ENCODE measurements at regions not wholly inside any gene's neighbourhood (a gene's known extent, or its start where the extent isn't known, plus 50 kb on each side); places are given as distances from the start of the nearest gene placed in this dataset.
"Not testable (repeated sequence)": the region's sequence is repeated elsewhere in the genome, so short reads cannot be mapped to it uniquely, and the experiment has no call there.

GRCh38 chr2:186927867-186928191 lies 78.9 kb upstream of the ZSWIM2 start:
- no peak overlapping the region for H3K9ac ChIP-seq (ENCODE audit: insufficient read length, low read depth)
- no peaks in the 10 kb centered on the region for H3K4me1 ChIP-seq (ENCODE audit: insufficient read depth, insufficient read length)
- H3K36me3 ChIP-seq (ENCODE audit: insufficient read depth, insufficient read length, low read length) = no peaks in the 10 kb centered on the region
- no peaks in the 10 kb centered on the region for H3K27me3 ChIP-seq (ENCODE audit: insufficient read depth, insufficient read length)
- H3K4me3 ChIP-seq (ENCODE audit: insufficient read length, low read depth) = no peak overlapping the region
- DNase-seq (ENCODE audit: low read depth, low spot score) = no peak
- TF ChIP-seq YY1 (IDR thresholded peaks at IDR 0.05; ENCODE audit: insufficient read depth, insufficient read length) (no peak), SUZ12 (IDR thresholded peaks at IDR 0.05; ENCODE audit: extremely low read depth, insufficient read depth, insufficient read length) (no peak), ZNF274 (IDR thresholded peaks at IDR 0.05; ENCODE audit: low read depth, low read length) (no peak)
- no peaks in the 10 kb centered on the region for H3K9me3 ChIP-seq (ENCODE audit: insufficient read depth, low read length)

- Histone ChIP-seq H3K4me3 (ENCODE audit: insufficient read length, low read depth) (no peak overlapping the region), H3K9ac (ENCODE audit: insufficient read length, low read depth) (no peak overlapping the region), H3K9me3 (ENCODE audit: insufficient read depth, low read length) (no peaks in the 10 kb centered on the region), H3K27me3 (ENCODE audit: insufficient read depth, insufficient read length) (no peaks in the 10 kb centered on the region), H3K36me3 (ENCODE audit: insufficient read depth, insufficient read length, low read length) (no peaks in the 10 kb centered on the region), H3K4me1 (ENCODE audit: insufficient read depth, insufficient read length) (no peaks in the 10 kb centered on the region)
- no peak for DNase-seq (ENCODE audit: low read depth, low spot score)
- TF ChIP-seq SUZ12 (IDR thresholded peaks at IDR 0.05; ENCODE audit: extremely low read depth, insufficient read depth, insufficient read length) = no peak
- TF ChIP-seq ZNF274 (IDR thresholded peaks at IDR 0.05; ENCODE audit: low read depth, low read length) = no peak
- TF ChIP-seq YY1 (IDR thresholded peaks at IDR 0.05; ENCODE audit: insufficient read depth, insufficient read length) = no peak
Measured at GRCh38 chr2:186927185-186927866, 78.4 kb upstream of the ZSWIM2 start.

GRCh38 chr2:186925514-186925913 lies 76.5 kb upstream of the ZSWIM2 start:
- Histone ChIP-seq H3K4me3 (ENCODE audit: insufficient read length, low read depth) (no peak overlapping the region), H3K9me3 (ENCODE audit: insufficient read depth, low read length) (no peaks in the 10 kb centered on the region), H3K4me1 (ENCODE audit: insufficient read depth, insufficient read length) (no peaks in the 10 kb centered on the region), H3K9ac (ENCODE audit: insufficient read length, low read depth) (no peak overlapping the region), H3K27me3 (ENCODE audit: insufficient read depth, insufficient read length) (no peaks in the 10 kb centered on the region), H3K36me3 (ENCODE audit: insufficient read depth, insufficient read length, low read length) (no peaks in the 10 kb centered on the region)
- no peak for DNase-seq (ENCODE audit: low read depth, low spot score)
- TF ChIP-seq YY1 (IDR thresholded peaks at IDR 0.05; ENCODE audit: insufficient read depth, insufficient read length) (no peak), ZNF274 (IDR thresholded peaks at IDR 0.05; ENCODE audit: low read depth, low read length) (no peak), SUZ12 (IDR thresholded peaks at IDR 0.05; ENCODE audit: extremely low read depth, insufficient read depth, insufficient read length) (no peak)

GRCh38 chr2:186922316-186922715 lies 73.3 kb upstream of the ZSWIM2 start:
- not testable (repeated sequence) for H3K36me3 ChIP-seq (ENCODE audit: insufficient read depth, insufficient read length, low read length); H3K9ac ChIP-seq (ENCODE audit: insufficient read length, low read depth); H3K9me3 ChIP-seq (ENCODE audit: insufficient read depth, low read length); DNase-seq (ENCODE audit: low read depth, low spot score); H3K4me3 ChIP-seq (ENCODE audit: insufficient read length, low read depth); H3K27me3 ChIP-seq (ENCODE audit: insufficient read depth, insufficient read length); H3K4me1 ChIP-seq (ENCODE audit: insufficient read depth, insufficient read length)

GRCh38 chr2:186919296-186919695 lies 70.3 kb upstream of the ZSWIM2 start:
- Histone ChIP-seq H3K4me1 (ENCODE audit: insufficient read depth, insufficient read length) (no peaks in the 10 kb centered on the region), H3K4me3 (ENCODE audit: insufficient read length, low read depth) (no peak overlapping the region), H3K9me3 (ENCODE audit: insufficient read depth, low read length) (no peaks in the 10 kb centered on the region), H3K9ac (ENCODE audit: insufficient read length, low read depth) (no peak overlapping the region), H3K36me3 (ENCODE audit: insufficient read depth, insufficient read length, low read length) (no peaks in the 10 kb centered on the region), H3K27me3 (ENCODE audit: insufficient read depth, insufficient read length) (no peaks in the 10 kb centered on the region)
- DNase-seq (ENCODE audit: low read depth, low spot score) = no peak
- TF ChIP-seq YY1 (IDR thresholded peaks at IDR 0.05; ENCODE audit: insufficient read depth, insufficient read length) (no peak), ZNF274 (IDR thresholded peaks at IDR 0.05; ENCODE audit: low read depth, low read length) (no peak), SUZ12 (IDR thresholded peaks at IDR 0.05; ENCODE audit: extremely low read depth, insufficient read depth, insufficient read length) (no peak)

GRCh38 chr2:186918495-186918894 lies 69.5 kb upstream of the ZSWIM2 start:
- TF ChIP-seq ZNF274 (IDR thresholded peaks at IDR 0.05; ENCODE audit: low read depth, low read length) = no peak
- TF ChIP-seq YY1 (IDR thresholded peaks at IDR 0.05; ENCODE audit: insufficient read depth, insufficient read length) = no peak
- TF ChIP-seq SUZ12 (IDR thresholded peaks at IDR 0.05; ENCODE audit: extremely low read depth, insufficient read depth, insufficient read length) = no peak
- no peak for DNase-seq (ENCODE audit: low read depth, low spot score)
- H3K9ac ChIP-seq (ENCODE audit: insufficient read length, low read depth) = no peak overlapping the region
- H3K9me3 ChIP-seq (ENCODE audit: insufficient read depth, low read length) = no peaks in the 10 kb centered on the region
- no peaks in the 10 kb centered on the region for H3K36me3 ChIP-seq (ENCODE audit: insufficient read depth, insufficient read length, low read length)
- H3K4me3 ChIP-seq (ENCODE audit: insufficient read length, low read depth) = no peak overlapping the region
- no peaks in the 10 kb centered on the region for H3K4me1 ChIP-seq (ENCODE audit: insufficient read depth, insufficient read length)
- H3K27me3 ChIP-seq (ENCODE audit: insufficient read depth, insufficient read length) = no peaks in the 10 kb centered on the region

- H3K27me3 ChIP-seq (ENCODE audit: insufficient read depth, insufficient read length) = no peaks in the 10 kb centered on the region
- no peak overlapping the region for H3K9ac ChIP-seq (ENCODE audit: insufficient read length, low read depth)
- H3K36me3 ChIP-seq (ENCODE audit: insufficient read depth, insufficient read length, low read length) = no peaks in the 10 kb centered on the region
- no peak overlapping the region for H3K4me3 ChIP-seq (ENCODE audit: insufficient read length, low read depth)
- TF ChIP-seq ZNF274 (IDR thresholded peaks at IDR 0.05; ENCODE audit: low read depth, low read length) (no peak), YY1 (IDR thresholded peaks at IDR 0.05; ENCODE audit: insufficient read depth, insufficient read length) (no peak), SUZ12 (IDR thresholded peaks at IDR 0.05; ENCODE audit: extremely low read depth, insufficient read depth, insufficient read length) (no peak)
- no peaks in the 10 kb centered on the region for H3K9me3 ChIP-seq (ENCODE audit: insufficient read depth, low read length)
- H3K4me1 ChIP-seq (ENCODE audit: insufficient read depth, insufficient read length) = no peaks in the 10 kb centered on the region
- DNase-seq (ENCODE audit: low read depth, low spot score) = no peak
Measured at GRCh38 chr2:186917866-186918265, 68.9 kb upstream of the ZSWIM2 start.

GRCh38 chr2:186913870-186914269 lies 64.9 kb upstream of the ZSWIM2 start:
- Histone ChIP-seq H3K9ac (ENCODE audit: insufficient read length, low read depth) (no peak overlapping the region), H3K9me3 (ENCODE audit: insufficient read depth, low read length) (no peaks in the 10 kb centered on the region), H3K27me3 (ENCODE audit: insufficient read depth, insufficient read length) (no peaks in the 10 kb centered on the region), H3K36me3 (ENCODE audit: insufficient read depth, insufficient read length, low read length) (no peaks in the 10 kb centered on the region), H3K4me3 (ENCODE audit: insufficient read length, low read depth) (no peak overlapping the region), H3K4me1 (ENCODE audit: insufficient read depth, insufficient read length) (no peaks in the 10 kb centered on the region)
- TF ChIP-seq SUZ12 (IDR thresholded peaks at IDR 0.05; ENCODE audit: extremely low read depth, insufficient read depth, insufficient read length) (no peak), YY1 (IDR thresholded peaks at IDR 0.05; ENCODE audit: insufficient read depth, insufficient read length) (no peak), ZNF274 (IDR thresholded peaks at IDR 0.05; ENCODE audit: low read depth, low read length) (no peak)
- no peak for DNase-seq (ENCODE audit: low read depth, low spot score)

Data from NT2/D1 (cell line).